ENCODE measurements at regions not wholly inside any gene's neighbourhood (a gene's known extent, or its start where the extent isn't known, plus 50 kb on each side); places are given as distances from the start of the nearest gene placed in this dataset.

GRCh38 chr3:117537949-117538348 lies 828.4 kb downstream of the TUSC7 start:
- DNase-seq: no peak

GRCh38 chr3:117539729-117540128 lies 830.1 kb downstream of the TUSC7 start:
- DNase-seq: no peak

- DNase-seq: no peak
Measured at GRCh38 chr3:117540597-117540996, 831.0 kb downstream of the TUSC7 start.

- DNase-seq: no peak
Measured at GRCh38 chr3:117541721-117542120, 832.1 kb downstream of the TUSC7 start.

- DNase-seq: no peak
Measured at GRCh38 chr3:117543521-117543920, 833.9 kb downstream of the TUSC7 start.

- no peak for DNase-seq
Measured at GRCh38 chr3:117545484-117545883, 835.9 kb downstream of the TUSC7 start.

- no peak for DNase-seq
Measured at GRCh38 chr3:117547956-117548550, 838.5 kb downstream of the TUSC7 start.

- no peak for DNase-seq
Measured at GRCh38 chr3:117548600-117548999, 839.0 kb downstream of the TUSC7 start.

GRCh38 chr3:117549716-117550115 lies 840.1 kb downstream of the TUSC7 start:
- DNase-seq: no peak

GRCh38 chr3:117550766-117551165 lies 841.2 kb downstream of the TUSC7 start:
- no peak for DNase-seq

- DNase-seq: no peak
Measured at GRCh38 chr3:117553461-117553860, 843.9 kb downstream of the TUSC7 start.

GRCh38 chr3:117556646-117557407 lies 847.2 kb downstream of the TUSC7 start:
- DNase-seq: peak; percentile 25

- DNase-seq: peak; percentile 77
Measured at GRCh38 chr3:117557464-117558090, 848.0 kb downstream of the TUSC7 start.

- DNase-seq: no peak
Measured at GRCh38 chr3:117558681-117559080, 849.1 kb downstream of the TUSC7 start.

- no peak for DNase-seq
Measured at GRCh38 chr3:117562000-117562399, 852.4 kb downstream of the TUSC7 start.

GRCh38 chr3:117563063-117563462 lies 853.5 kb downstream of the TUSC7 start:
- DNase-seq: no peak

- DNase-seq: no peak
Measured at GRCh38 chr3:117565777-117566176, 856.2 kb downstream of the TUSC7 start.

- DNase-seq: no peak
Measured at GRCh38 chr3:117566926-117567325, 857.3 kb downstream of the TUSC7 start.

GRCh38 chr3:117567382-117567781 lies 857.8 kb downstream of the TUSC7 start:
- no peak for DNase-seq

- no peak for DNase-seq
Measured at GRCh38 chr3:117567906-117568305, 858.3 kb downstream of the TUSC7 start.

- DNase-seq: no peak
Measured at GRCh38 chr3:117572786-117573185, 863.2 kb downstream of the TUSC7 start.

- DNase-seq: no peak
Measured at GRCh38 chr3:117580806-117581205, 871.2 kb downstream of the TUSC7 start.

GRCh38 chr3:117586161-117586560 lies 876.6 kb downstream of the TUSC7 start:
- no peak for DNase-seq

- no peak for DNase-seq
Measured at GRCh38 chr3:117587416-117587815, 877.8 kb downstream of the TUSC7 start.
